Osteoblast (primary cell): ENCODE measurements at regions not wholly inside any gene's neighbourhood (a gene's known extent, or its start where the extent isn't known, plus 50 kb on each side); places are given as distances from the start of the nearest gene placed in this dataset.

Source experiments
- DNase-seq: peaks from one replicate; pipeline ENCODE4 v3.0.0; 2011; ENCODE audit warnings: low spot score, mixed read lengths; ENCODE audit not compliant: insufficient read length; ENCODE audit errors: missing footprints
- H2AFZ ChIP-seq: 2 replicates; pipeline ENCODE4 v1.6.0; 2011; ENCODE audit warnings: mild to moderate bottlenecking, low read length
- H3K27ac ChIP-seq: 2 replicates; pipeline ENCODE4 v1.5.1; 2011; ENCODE audit warnings: mild to moderate bottlenecking, low read depth, low read length, moderate library complexity
- H3K27me3 ChIP-seq: 2 replicates; pipeline ENCODE4 v1.6.0; 2012; ENCODE audit warnings: mild to moderate bottlenecking, control low read depth, inconsistent platforms, low read length, moderate library complexity; ENCODE audit not compliant: insufficient read depth
- H3K36me3 ChIP-seq: 2 replicates; pipeline ENCODE4 v1.5.1; 2011; ENCODE audit warnings: mild to moderate bottlenecking, low read length, control low read depth, moderate library complexity; ENCODE audit not compliant: insufficient read depth
- H3K4me1 ChIP-seq: 2 replicates; pipeline ENCODE4 v1.5.1; 2011; ENCODE audit warnings: mild to moderate bottlenecking, low read length, control low read depth, moderate library complexity; ENCODE audit not compliant: insufficient read depth
- H3K4me2 ChIP-seq: 2 replicates; pipeline ENCODE4 v1.6.0; 2011; ENCODE audit warnings: mild to moderate bottlenecking, low read length; ENCODE audit not compliant: insufficient read depth
- H3K4me3 ChIP-seq: fragments of 200-600 bp; sonication (generic); 3 replicates; pipeline ENCODE4 v1.5.1; 2012; ENCODE audit warnings: mild to moderate bottlenecking, low read length, inconsistent platforms; ENCODE audit not compliant: insufficient read depth
- H3K79me2 ChIP-seq: 2 replicates; pipeline ENCODE4 v1.6.0; 2012; ENCODE audit warnings: mild to moderate bottlenecking, low read length, control low read depth, inconsistent platforms; ENCODE audit not compliant: insufficient read depth
- H3K9me3 ChIP-seq: 2 replicates; pipeline ENCODE4 v1.5.1; 2011; ENCODE audit warnings: low read depth, low read length, control low read depth
- H4K20me1 ChIP-seq: 2 replicates; pipeline ENCODE4 v1.6.0; 2012; ENCODE audit warnings: mild to moderate bottlenecking, low read length, control low read depth; ENCODE audit not compliant: insufficient read depth
- TF ChIP-seq, protein P1 (sequence below): IDR thresholded peaks from 2 replicates; pipeline ENCODE4 v1.5.1; 2011; ENCODE audit warnings: mild to moderate bottlenecking, low read depth, low read length, moderate library complexity; ENCODE audit errors: extremely low read depth

DNA sequence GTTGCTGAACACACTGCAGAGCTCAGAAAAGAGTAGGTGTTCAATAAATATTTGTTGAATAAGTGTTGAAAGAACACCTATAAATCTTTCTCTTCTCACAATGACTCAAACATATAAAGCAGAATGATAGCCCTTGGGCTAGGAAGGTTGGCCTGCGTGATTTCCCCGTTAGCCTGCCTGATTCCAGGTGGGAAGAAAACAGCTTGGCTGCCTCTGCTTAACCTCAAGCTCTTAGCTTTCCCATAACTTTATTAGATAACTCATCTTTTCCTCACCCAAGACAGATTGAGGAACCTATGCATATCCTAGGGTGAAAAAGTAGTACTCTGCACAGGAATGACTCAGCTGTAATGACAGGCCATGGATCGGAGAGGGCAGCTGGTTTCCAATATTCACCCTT, 300.3 kb upstream of the ID4 start:
- Histone ChIP-seq H3K4me3 (no peak overlapping the region), H3K27me3 (no peaks in the 10 kb centered on the region), H3K4me2 (no peak overlapping the region), H3K4me1 (no peaks in the 10 kb centered on the region), H2AFZ (no peak overlapping the region), H3K36me3 (no peaks in the 10 kb centered on the region), H4K20me1 (no peaks in the 10 kb centered on the region), H3K9me3 (no peaks in the 10 kb centered on the region), H3K79me2 (no peaks in the 10 kb centered on the region), H3K27ac (no peak overlapping the region)
- DNase-seq: no peak
- TF ChIP-seq, protein P1, sequence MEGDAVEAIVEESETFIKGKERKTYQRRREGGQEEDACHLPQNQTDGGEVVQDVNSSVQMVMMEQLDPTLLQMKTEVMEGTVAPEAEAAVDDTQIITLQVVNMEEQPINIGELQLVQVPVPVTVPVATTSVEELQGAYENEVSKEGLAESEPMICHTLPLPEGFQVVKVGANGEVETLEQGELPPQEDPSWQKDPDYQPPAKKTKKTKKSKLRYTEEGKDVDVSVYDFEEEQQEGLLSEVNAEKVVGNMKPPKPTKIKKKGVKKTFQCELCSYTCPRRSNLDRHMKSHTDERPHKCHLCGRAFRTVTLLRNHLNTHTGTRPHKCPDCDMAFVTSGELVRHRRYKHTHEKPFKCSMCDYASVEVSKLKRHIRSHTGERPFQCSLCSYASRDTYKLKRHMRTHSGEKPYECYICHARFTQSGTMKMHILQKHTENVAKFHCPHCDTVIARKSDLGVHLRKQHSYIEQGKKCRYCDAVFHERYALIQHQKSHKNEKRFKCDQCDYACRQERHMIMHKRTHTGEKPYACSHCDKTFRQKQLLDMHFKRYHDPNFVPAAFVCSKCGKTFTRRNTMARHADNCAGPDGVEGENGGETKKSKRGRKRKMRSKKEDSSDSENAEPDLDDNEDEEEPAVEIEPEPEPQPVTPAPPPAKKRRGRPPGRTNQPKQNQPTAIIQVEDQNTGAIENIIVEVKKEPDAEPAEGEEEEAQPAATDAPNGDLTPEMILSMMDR: no peak

- Histone ChIP-seq H2AFZ (no peak overlapping the region), H3K4me3 (no peak overlapping the region), H3K79me2 (no peaks in the 10 kb centered on the region), H3K4me2 (no peak overlapping the region), H3K4me1 (no peaks in the 10 kb centered on the region), H3K27ac (no peak overlapping the region), H3K9me3 (no peaks in the 10 kb centered on the region), H3K36me3 (no peaks in the 10 kb centered on the region), H3K27me3 (no peaks in the 10 kb centered on the region), H4K20me1 (no peaks in the 10 kb centered on the region)
- no peak for DNase-seq
- TF ChIP-seq, protein P1: no peak
Measured at GRCh38 chr6:19538096-19538495, 299.1 kb upstream of the ID4 start.

GRCh38 chr6:19547507-19547906, 289.7 kb upstream of the ID4 start:
- no peaks in the 10 kb centered on the region for H3K4me1 ChIP-seq
- H3K27me3 ChIP-seq: no peaks in the 10 kb centered on the region
- no peak overlapping the region for H3K4me2 ChIP-seq
- no peaks in the 10 kb centered on the region for H3K79me2 ChIP-seq
- no peak overlapping the region for H2AFZ ChIP-seq
- H3K36me3 ChIP-seq: no peaks in the 10 kb centered on the region
- no peaks in the 10 kb centered on the region for H4K20me1 ChIP-seq
- TF ChIP-seq, protein P1: no peak
- no peaks in the 10 kb centered on the region for H3K9me3 ChIP-seq
- H3K4me3 ChIP-seq: no peak overlapping the region
- no peak overlapping the region for H3K27ac ChIP-seq
- no peak for DNase-seq

DNA sequence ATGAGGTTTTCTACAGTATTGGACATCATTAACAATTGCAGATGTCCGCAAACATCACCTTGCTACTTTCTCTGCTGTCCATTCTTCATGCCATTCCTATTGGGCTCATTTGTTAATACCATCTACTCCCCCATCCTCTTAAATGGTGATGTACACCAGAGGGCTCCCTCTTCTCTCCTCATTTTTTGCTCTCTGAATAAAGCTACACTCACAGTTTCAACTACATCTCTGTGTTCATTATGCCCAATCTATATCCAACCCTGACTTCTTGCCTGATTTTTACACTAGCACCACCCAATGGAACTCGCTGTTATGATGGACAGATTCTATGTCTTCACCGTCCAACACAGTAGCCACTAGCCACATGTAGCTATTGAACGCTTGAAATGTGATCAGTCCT, 288.1 kb upstream of the ID4 start:
- Histone ChIP-seq H3K9me3 (no peaks in the 10 kb centered on the region), H3K27ac (no peak overlapping the region), H3K4me1 (no peaks in the 10 kb centered on the region), H2AFZ (no peak overlapping the region), H4K20me1 (no peaks in the 10 kb centered on the region), H3K4me3 (no peak overlapping the region), H3K36me3 (no peaks in the 10 kb centered on the region), H3K4me2 (no peak overlapping the region), H3K79me2 (no peaks in the 10 kb centered on the region), H3K27me3 (no peaks in the 10 kb centered on the region)
- TF ChIP-seq, protein P1: no peak
- no peak for DNase-seq
